ENCODE measurements at regions not wholly inside any gene's neighbourhood (a gene's known extent, or its start where the extent isn't known, plus 50 kb on each side); places are given as distances from the start of the nearest gene placed in this dataset.

GRCh38 chr17:31690151-31690551 is 168.9 kb downstream of the COPRS start:
- H3K4me3 ChIP-seq (ENCODE audit: low read depth, low read length), result no peak overlapping the region
- in situ Hi-C loops (cut with HindIII; ENCODE audit: low pct_ligation_motif_present, low sequenced_read_pairs), result no loop called here
- TF ChIP-seq CTCF (IDR thresholded peaks at IDR 0.05; ENCODE audit: low read depth, low read length, missing control alignments), result no peak
- no peak for DNase-seq
- H3K27me3 ChIP-seq (replicated peaks), result no peaks in the 10 kb centered on the region
- no peaks in the 10 kb centered on the region for H3K36me3 ChIP-seq (replicated peaks)
- H3K27ac ChIP-seq, result no peak overlapping the region

- in situ Hi-C loops (cut with HindIII; ENCODE audit: low pct_ligation_motif_present, low sequenced_read_pairs), result no loop called here
- H3K27me3 ChIP-seq (replicated peaks), result no peaks in the 10 kb centered on the region
- H3K27ac ChIP-seq, result no peak overlapping the region
- no peak overlapping the region for H3K4me3 ChIP-seq (ENCODE audit: low read depth, low read length)
- TF ChIP-seq CTCF (IDR thresholded peaks at IDR 0.05; ENCODE audit: low read depth, low read length, missing control alignments), result no peak
- no peaks in the 10 kb centered on the region for H3K36me3 ChIP-seq (replicated peaks)
- no peak for DNase-seq
Observed at GRCh38 chr17:31688701-31689100, 170.3 kb downstream of the COPRS start.

GRCh38 chr17:31687505-31688126 is 171.4 kb downstream of the COPRS start:
- in situ Hi-C loops (cut with HindIII; ENCODE audit: low pct_ligation_motif_present, low sequenced_read_pairs), result no loop called here
- no peak overlapping the region for H3K4me3 ChIP-seq (ENCODE audit: low read depth, low read length)
- DNase-seq, result no peak

GRCh38 chr17:31686495-31686894 is 172.5 kb downstream of the COPRS start:
- DNase-seq, result no peak
- in situ Hi-C loops (cut with HindIII; ENCODE audit: low pct_ligation_motif_present, low sequenced_read_pairs), result no loop called here
- Histone ChIP-seq H3K36me3 (replicated peaks) (no peaks in the 10 kb centered on the region), H3K27me3 (replicated peaks) (no peaks in the 10 kb centered on the region), H3K4me3 (ENCODE audit: low read depth, low read length) (no peak overlapping the region), H3K27ac (no peak overlapping the region)
- TF ChIP-seq CTCF (IDR thresholded peaks at IDR 0.05; ENCODE audit: low read depth, low read length, missing control alignments), result no peak

More at GRCh38 chr17:31687505-31688126, 171.4 kb downstream of the COPRS start:
- no peak for TF ChIP-seq CTCF (IDR thresholded peaks at IDR 0.05; ENCODE audit: low read depth, low read length, missing control alignments)
- Histone ChIP-seq H3K36me3 (replicated peaks) (no peaks in the 10 kb centered on the region), H3K27ac (no peak overlapping the region), H3K27me3 (replicated peaks) (no peaks in the 10 kb centered on the region)

GRCh38 chr17:31684901-31685300 is 174.1 kb downstream of the COPRS start:
- TF ChIP-seq CTCF (IDR thresholded peaks at IDR 0.05; ENCODE audit: low read depth, low read length, missing control alignments), result no peak
- H3K36me3 ChIP-seq (replicated peaks), result no peaks in the 10 kb centered on the region
- in situ Hi-C loops (cut with HindIII; ENCODE audit: low pct_ligation_motif_present, low sequenced_read_pairs), result no loop called here
- no peak overlapping the region for H3K27ac ChIP-seq
- no peak for DNase-seq
- H3K4me3 ChIP-seq (ENCODE audit: low read depth, low read length), result no peak overlapping the region
- H3K27me3 ChIP-seq (replicated peaks), result no peaks in the 10 kb centered on the region

GRCh38 chr17:31680126-31680525 is 178.9 kb downstream of the COPRS start:
- no peak overlapping the region for H3K4me3 ChIP-seq (ENCODE audit: low read depth, low read length)
- in situ Hi-C loops (cut with HindIII; ENCODE audit: low pct_ligation_motif_present, low sequenced_read_pairs), result no loop called here
- TF ChIP-seq CTCF (IDR thresholded peaks at IDR 0.05; ENCODE audit: low read depth, low read length, missing control alignments), result no peak
- DNase-seq, result no peak
- no peaks in the 10 kb centered on the region for H3K27me3 ChIP-seq (replicated peaks)
- no peaks in the 10 kb centered on the region for H3K36me3 ChIP-seq (replicated peaks)
- H3K27ac ChIP-seq, result no peak overlapping the region
